ENCODE measurements at regions not wholly inside any gene's neighbourhood (a gene's known extent, or its start where the extent isn't known, plus 50 kb on each side); places are given as distances from the start of the nearest gene placed in this dataset.

- H3K9ac ChIP-seq (ENCODE audit: control insufficient read depth, insufficient read depth, low read length), result no peak overlapping the region
- intact Hi-C loops (cut with micrococcal nuclease; ENCODE audit: unreplicated experiment) (no loop called here), in situ Hi-C loops (cut with MboI) (no loop called here)
- H3K4me1 ChIP-seq (ENCODE audit: control insufficient read depth, insufficient read depth, low read length), result no peaks in the 10 kb centered on the region; the same call in 1 of the 2 replicates
- POLR2A ChIA-PET, result no interaction called here
- H3K9me3 ChIP-seq (replicated peaks; ENCODE audit: control insufficient read depth, insufficient read depth, low read length), result no peaks in the 10 kb centered on the region
- no peaks in the 10 kb centered on the region for H3K79me2 ChIP-seq (ENCODE audit: control insufficient read depth, insufficient read depth, low read length)
- H2AFZ ChIP-seq (ENCODE audit: control insufficient read depth, low read depth, low read length), result no peak overlapping the region
- CTCF ChIA-PET, result no interaction called here
- ATAC-seq (no peak), FAIRE-seq (no peak), DNase-seq (ENCODE audit: low read depth, low spot score) (no peak)
- H4K20me1 ChIP-seq (ENCODE audit: control insufficient read depth, insufficient read depth), result no peaks in the 10 kb centered on the region
- RAD21 ChIA-PET (ENCODE audit: unreplicated experiment), result no interaction called here
- H3K36me3 ChIP-seq (ENCODE audit: control insufficient read depth in 2 of 2, insufficient read depth in 2 of 2, low read length in 1 of 2), result no peaks in the 10 kb centered on the region
- H3K4me2 ChIP-seq (ENCODE audit: control insufficient read depth, insufficient read depth), result no peak overlapping the region
- 63% methylated on average over 1 of the region's 1 CpG for WGBS (ENCODE audit: insufficient coverage, insufficient replicate concordance, low lambda C conversion rate, missing lambda C conversion rate)
- no peak overlapping the region for H3K4me3 ChIP-seq
- no peaks in the 10 kb centered on the region for H3K27me3 ChIP-seq (replicated peaks in 1 of 2; ENCODE audit: control insufficient read depth in 2 of 2, insufficient read depth in 2 of 2, low read length in 1 of 2)
- SMC1A ChIA-PET (ENCODE audit: uncharacterized antibody, unreplicated experiment), result no interaction called here
- no peak overlapping the region for H3K27ac ChIP-seq (ENCODE audit: control insufficient read depth, insufficient read depth)
- BruUV-seq (replicated peaks), result no TSS peak
- no peak for TF ChIP-seq CBFB (IDR thresholded peaks at IDR 0.05; ENCODE audit: low read depth)
- TF ChIP-seq CEBPB (IDR thresholded peaks at IDR 0.05; ENCODE audit: borderline replicate concordance in 1 of 2, low read depth in 2 of 2, low read length in 2 of 2), result no peak
- no peak for TF ChIP-seq BMI1 (IDR thresholded peaks at IDR 0.05; ENCODE audit: borderline replicate concordance)
- no peak for TF ChIP-seq CREM (IDR thresholded peaks at IDR 0.05; ENCODE audit: low read depth)
- no peak for TF ChIP-seq ZBTB4 (CRISPR knock-in tag; IDR thresholded peaks at IDR 0.05)
- no peak for TF ChIP-seq TARDBP (IDR thresholded peaks at IDR 0.05; ENCODE audit: borderline replicate concordance)
- no peak for TF ChIP-seq KLF5 (IDR thresholded peaks at IDR 0.05; ENCODE audit: partially characterized antibody)
- TF ChIP-seq SMARCA5 (IDR thresholded peaks at IDR 0.05), result no peak
- TF ChIP-seq RAD21 (IDR thresholded peaks at IDR 0.05; ENCODE audit: insufficient read depth, low read depth, low read length), result no peak
- TF ChIP-seq ZBTB11 (CRISPR knock-in tag; IDR thresholded peaks at IDR 0.05), result no peak
- TF ChIP-seq TCF3 (IDR thresholded peaks at IDR 0.05; ENCODE audit: borderline replicate concordance, insufficient read depth, low read depth, low read length), result no peak
- TF ChIP-seq, protein P1, sequence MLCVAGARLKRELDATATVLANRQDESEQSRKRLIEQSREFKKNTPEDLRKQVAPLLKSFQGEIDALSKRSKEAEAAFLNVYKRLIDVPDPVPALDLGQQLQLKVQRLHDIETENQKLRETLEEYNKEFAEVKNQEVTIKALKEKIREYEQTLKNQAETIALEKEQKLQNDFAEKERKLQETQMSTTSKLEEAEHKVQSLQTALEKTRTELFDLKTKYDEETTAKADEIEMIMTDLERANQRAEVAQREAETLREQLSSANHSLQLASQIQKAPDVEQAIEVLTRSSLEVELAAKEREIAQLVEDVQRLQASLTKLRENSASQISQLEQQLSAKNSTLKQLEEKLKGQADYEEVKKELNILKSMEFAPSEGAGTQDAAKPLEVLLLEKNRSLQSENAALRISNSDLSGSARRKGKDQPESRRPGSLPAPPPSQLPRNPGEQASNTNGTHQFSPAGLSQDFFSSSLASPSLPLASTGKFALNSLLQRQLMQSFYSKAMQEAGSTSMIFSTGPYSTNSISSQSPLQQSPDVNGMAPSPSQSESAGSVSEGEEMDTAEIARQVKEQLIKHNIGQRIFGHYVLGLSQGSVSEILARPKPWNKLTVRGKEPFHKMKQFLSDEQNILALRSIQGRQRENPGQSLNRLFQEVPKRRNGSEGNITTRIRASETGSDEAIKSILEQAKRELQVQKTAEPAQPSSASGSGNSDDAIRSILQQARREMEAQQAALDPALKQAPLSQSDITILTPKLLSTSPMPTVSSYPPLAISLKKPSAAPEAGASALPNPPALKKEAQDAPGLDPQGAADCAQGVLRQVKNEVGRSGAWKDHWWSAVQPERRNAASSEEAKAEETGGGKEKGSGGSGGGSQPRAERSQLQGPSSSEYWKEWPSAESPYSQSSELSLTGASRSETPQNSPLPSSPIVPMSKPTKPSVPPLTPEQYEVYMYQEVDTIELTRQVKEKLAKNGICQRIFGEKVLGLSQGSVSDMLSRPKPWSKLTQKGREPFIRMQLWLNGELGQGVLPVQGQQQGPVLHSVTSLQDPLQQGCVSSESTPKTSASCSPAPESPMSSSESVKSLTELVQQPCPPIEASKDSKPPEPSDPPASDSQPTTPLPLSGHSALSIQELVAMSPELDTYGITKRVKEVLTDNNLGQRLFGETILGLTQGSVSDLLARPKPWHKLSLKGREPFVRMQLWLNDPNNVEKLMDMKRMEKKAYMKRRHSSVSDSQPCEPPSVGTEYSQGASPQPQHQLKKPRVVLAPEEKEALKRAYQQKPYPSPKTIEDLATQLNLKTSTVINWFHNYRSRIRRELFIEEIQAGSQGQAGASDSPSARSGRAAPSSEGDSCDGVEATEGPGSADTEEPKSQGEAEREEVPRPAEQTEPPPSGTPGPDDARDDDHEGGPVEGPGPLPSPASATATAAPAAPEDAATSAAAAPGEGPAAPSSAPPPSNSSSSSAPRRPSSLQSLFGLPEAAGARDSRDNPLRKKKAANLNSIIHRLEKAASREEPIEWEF (IDR thresholded peaks at IDR 0.05; ENCODE audit: insufficient replicate concordance, low read depth, low read length), result no peak
- no peak for TF ChIP-seq MTA3 (IDR thresholded peaks at IDR 0.05; ENCODE audit: borderline replicate concordance, low read length)
- no peak for TF ChIP-seq BACH1 (IDR thresholded peaks at IDR 0.05; ENCODE audit: borderline replicate concordance)
- no peak for TF ChIP-seq POLR2A (IDR thresholded peaks at IDR 0.05; ENCODE audit: low read depth, low read length)
Observed at GRCh38 chr5:118511846-118512245, 476.5 kb downstream of the DTWD2 start.

All from GM12878 (cell line).